ENCODE measurements at regions not wholly inside any gene's neighbourhood (a gene's known extent, or its start where the extent isn't known, plus 50 kb on each side); places are given as distances from the start of the nearest gene placed in this dataset.

DNA sequence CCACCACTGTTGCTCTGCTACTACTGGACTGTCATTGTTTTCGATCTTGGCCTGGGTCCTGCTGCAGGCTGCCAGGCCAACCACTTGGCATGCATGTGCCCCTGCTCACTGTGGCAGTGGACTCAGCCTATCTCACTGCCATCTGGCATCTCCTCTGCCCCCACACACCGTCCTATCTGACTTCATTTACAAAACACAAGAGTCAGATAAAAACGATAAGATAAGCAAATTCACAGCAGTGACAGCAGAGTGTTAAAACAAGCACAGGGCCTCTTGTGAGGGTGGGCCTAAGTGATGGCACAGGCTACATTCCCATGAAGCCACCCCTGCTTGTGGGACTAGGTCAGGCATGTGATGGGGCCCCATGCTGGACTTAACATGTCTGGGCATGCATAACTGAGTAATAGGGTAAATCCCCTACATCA lies 68.1 kb downstream of the CRYGS start:
- Histone ChIP-seq H3K9me3 (ENCODE audit: low read depth) (no peaks in the 10 kb centered on the region), H3K27ac (no peak overlapping the region), H3K4me1 (ENCODE audit: insufficient read depth) (peaks cover 3% of the 10 kb centered on the region), H4K20me1 (ENCODE audit: insufficient read depth, poor library complexity, severe bottlenecking) (no peaks in the 10 kb centered on the region), H3K79me2 (no peaks in the 10 kb centered on the region), H3K27me3 (peaks cover 7% of the 10 kb centered on the region), H2AFZ (no peak overlapping the region), H3K9me2 (replicated peaks; ENCODE audit: insufficient read depth) (no peaks in the 10 kb centered on the region), H3K36me3 (replicated peaks; ENCODE audit: insufficient read depth, low read depth) (no peaks in the 10 kb centered on the region), H3K4me2 (no peak overlapping the region), H3K4me3 (no peak overlapping the region)
- TF ChIP-seq EZH2phosphoT487 (IDR thresholded peaks at IDR 0.05; ENCODE audit: low read depth, severe bottlenecking, unreplicated experiment) (no peak), EZH2 (IDR thresholded peaks at IDR 0.05; ENCODE audit: borderline replicate concordance) (no peak)
- TF ChIP-seq, protein P1, sequence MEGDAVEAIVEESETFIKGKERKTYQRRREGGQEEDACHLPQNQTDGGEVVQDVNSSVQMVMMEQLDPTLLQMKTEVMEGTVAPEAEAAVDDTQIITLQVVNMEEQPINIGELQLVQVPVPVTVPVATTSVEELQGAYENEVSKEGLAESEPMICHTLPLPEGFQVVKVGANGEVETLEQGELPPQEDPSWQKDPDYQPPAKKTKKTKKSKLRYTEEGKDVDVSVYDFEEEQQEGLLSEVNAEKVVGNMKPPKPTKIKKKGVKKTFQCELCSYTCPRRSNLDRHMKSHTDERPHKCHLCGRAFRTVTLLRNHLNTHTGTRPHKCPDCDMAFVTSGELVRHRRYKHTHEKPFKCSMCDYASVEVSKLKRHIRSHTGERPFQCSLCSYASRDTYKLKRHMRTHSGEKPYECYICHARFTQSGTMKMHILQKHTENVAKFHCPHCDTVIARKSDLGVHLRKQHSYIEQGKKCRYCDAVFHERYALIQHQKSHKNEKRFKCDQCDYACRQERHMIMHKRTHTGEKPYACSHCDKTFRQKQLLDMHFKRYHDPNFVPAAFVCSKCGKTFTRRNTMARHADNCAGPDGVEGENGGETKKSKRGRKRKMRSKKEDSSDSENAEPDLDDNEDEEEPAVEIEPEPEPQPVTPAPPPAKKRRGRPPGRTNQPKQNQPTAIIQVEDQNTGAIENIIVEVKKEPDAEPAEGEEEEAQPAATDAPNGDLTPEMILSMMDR (IDR thresholded peaks at IDR 0.05; ENCODE audit: poor library complexity): no peak
- DNase-seq (ENCODE audit: low spot score): no peak
- WGBS (ENCODE audit: low lambda C conversion rate, missing lambda C conversion rate): 50% methylated on average over 3 of the region's 3 CpGs

DNA sequence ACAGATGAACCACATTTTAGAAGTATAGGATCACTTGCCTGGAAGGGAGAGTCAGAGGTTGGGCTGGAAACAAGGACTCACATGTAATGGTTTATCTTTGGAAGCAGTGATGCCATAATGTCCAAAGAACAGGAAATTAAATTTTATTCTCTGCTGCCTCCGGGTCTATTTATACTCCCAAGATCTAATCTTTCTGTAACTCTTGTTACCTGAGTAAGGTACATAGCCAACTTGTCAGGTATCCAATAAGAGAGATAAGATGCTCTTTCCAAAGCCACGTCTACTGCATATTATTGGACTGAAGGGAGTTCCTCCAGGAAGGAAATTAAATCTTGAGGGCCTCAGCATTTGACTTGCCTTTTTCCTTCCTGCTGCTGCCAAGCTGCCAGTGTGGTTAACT lies 71.0 kb downstream of the CRYGS start:
- no peaks in the 10 kb centered on the region for H3K36me3 ChIP-seq (replicated peaks; ENCODE audit: insufficient read depth, low read depth)
- WGBS (ENCODE audit: low lambda C conversion rate, missing lambda C conversion rate): 74% methylated on average over 2 of the region's 2 CpGs
- no peaks in the 10 kb centered on the region for H3K9me3 ChIP-seq (ENCODE audit: low read depth)
- DNase-seq (ENCODE audit: low spot score): no peak
- H3K4me2 ChIP-seq: no peak overlapping the region
- no peaks in the 10 kb centered on the region for H3K79me2 ChIP-seq
- no peak overlapping the region for H3K27ac ChIP-seq
- H2AFZ ChIP-seq: no peak overlapping the region
- H4K20me1 ChIP-seq (ENCODE audit: insufficient read depth, poor library complexity, severe bottlenecking): no peaks in the 10 kb centered on the region
- no peak overlapping the region for H3K4me3 ChIP-seq
- H3K4me1 ChIP-seq (ENCODE audit: insufficient read depth): peaks cover 3% of the 10 kb centered on the region
- H3K27me3 ChIP-seq: peaks cover 7% of the 10 kb centered on the region
- TF ChIP-seq EZH2 (IDR thresholded peaks at IDR 0.05; ENCODE audit: borderline replicate concordance) (no peak), EZH2phosphoT487 (IDR thresholded peaks at IDR 0.05; ENCODE audit: low read depth, severe bottlenecking, unreplicated experiment) (no peak)
- TF ChIP-seq, protein P1 (IDR thresholded peaks at IDR 0.05; ENCODE audit: poor library complexity): no peak
- H3K9me2 ChIP-seq (replicated peaks; ENCODE audit: insufficient read depth): no peaks in the 10 kb centered on the region

DNA sequence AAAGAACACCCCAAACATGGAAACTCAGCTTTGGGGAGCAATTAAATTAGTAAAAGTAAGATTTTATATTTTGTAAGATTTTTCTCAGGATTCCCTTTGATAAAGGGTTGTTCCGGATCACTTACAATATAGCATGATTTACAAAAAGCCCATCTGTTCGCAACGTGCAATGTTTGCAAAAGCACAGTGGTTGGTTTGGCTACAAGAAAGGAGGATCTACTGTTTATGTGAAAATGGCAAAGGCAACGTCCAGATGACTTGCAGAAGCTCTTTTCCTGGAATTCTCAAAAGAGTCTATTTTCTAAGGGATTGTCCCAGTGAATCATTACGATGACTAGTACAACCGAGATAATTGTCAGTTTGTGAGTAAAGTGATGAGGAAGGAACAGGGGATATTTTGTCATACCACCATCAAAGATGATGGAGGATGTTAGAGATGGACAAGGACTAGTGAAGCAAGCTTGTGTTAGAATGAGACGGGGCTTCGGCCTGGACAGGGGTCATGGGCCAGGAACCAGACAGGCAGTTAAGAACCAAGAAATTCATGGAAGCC lies 71.6 kb downstream of the CRYGS start:
- no peak overlapping the region for H3K4me2 ChIP-seq
- no peak overlapping the region for H3K27ac ChIP-seq
- DNase-seq (ENCODE audit: low spot score): no peak
- H4K20me1 ChIP-seq (ENCODE audit: insufficient read depth, poor library complexity, severe bottlenecking): no peaks in the 10 kb centered on the region
- TF ChIP-seq, protein P1 (IDR thresholded peaks at IDR 0.05; ENCODE audit: poor library complexity): no peak
- TF ChIP-seq EZH2phosphoT487 (IDR thresholded peaks at IDR 0.05; ENCODE audit: low read depth, severe bottlenecking, unreplicated experiment) (no peak), EZH2 (IDR thresholded peaks at IDR 0.05; ENCODE audit: borderline replicate concordance) (no peak)
- H3K4me3 ChIP-seq: no peak overlapping the region
- H3K36me3 ChIP-seq (replicated peaks; ENCODE audit: insufficient read depth, low read depth): no peaks in the 10 kb centered on the region
- H3K79me2 ChIP-seq: no peaks in the 10 kb centered on the region
- H3K27me3 ChIP-seq: peaks cover 7% of the 10 kb centered on the region
- H3K9me2 ChIP-seq (replicated peaks; ENCODE audit: insufficient read depth): no peaks in the 10 kb centered on the region
- H3K4me1 ChIP-seq (ENCODE audit: insufficient read depth): peaks cover 3% of the 10 kb centered on the region
- no peak overlapping the region for H2AFZ ChIP-seq
- 85% methylated on average over 8 of the region's 8 CpGs for WGBS (ENCODE audit: low lambda C conversion rate, missing lambda C conversion rate)
- no peaks in the 10 kb centered on the region for H3K9me3 ChIP-seq (ENCODE audit: low read depth)

All from hepatocyte (in vitro differentiated cells).